ENCODE measurements at regions not wholly inside any gene's neighbourhood (a gene's known extent, or its start where the extent isn't known, plus 50 kb on each side); places are given as distances from the start of the nearest gene placed in this dataset.
"Not testable (repeated sequence)": the region's sequence is repeated elsewhere in the genome, so short reads cannot be mapped to it uniquely, and the experiment has no call there.

DNA sequence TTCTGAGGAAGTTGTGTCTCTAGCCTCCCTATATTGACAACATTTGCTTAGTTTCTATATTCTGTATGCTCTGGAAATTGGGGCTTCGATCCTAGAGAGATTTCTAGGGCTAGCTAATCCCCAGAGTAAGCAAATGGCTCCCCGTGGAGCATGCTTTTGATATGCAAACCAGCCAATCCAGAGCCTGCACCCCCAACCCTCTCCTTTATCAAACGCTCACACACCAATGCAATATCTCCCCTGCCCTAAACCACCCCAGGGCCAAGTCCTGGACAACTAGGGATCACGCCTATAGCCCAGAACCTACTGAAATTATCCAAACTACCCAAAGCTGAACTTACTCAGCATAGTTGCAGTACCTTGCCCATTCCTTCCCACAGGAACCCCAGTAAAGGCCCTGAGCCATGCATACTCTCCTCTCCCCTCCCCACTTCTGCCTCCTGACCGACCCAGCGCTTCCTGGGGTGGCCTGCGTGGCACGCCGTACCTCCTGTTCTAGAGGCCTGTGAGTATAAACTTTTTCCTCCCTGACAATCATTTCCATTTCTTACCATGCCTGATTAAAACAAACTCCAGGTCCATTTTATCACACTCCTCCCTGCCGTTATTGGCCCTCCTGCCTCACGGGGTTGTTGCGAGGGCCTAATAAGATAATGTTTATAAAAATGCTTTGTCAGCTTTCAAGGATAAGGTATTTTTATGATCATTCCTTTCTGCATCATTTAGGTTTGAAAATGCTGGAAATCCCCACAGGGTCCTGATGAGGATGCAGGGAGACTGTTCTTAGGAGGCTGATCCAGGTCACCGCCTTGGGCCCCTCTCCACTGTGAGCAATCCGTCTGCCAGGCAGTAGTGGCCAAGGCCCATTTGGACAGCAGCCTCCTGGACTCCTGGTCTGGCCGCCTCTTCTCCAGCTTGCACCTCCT lies 102.7 kb downstream of the TENT5C start:
- DNase-seq, result no peak

DNA sequence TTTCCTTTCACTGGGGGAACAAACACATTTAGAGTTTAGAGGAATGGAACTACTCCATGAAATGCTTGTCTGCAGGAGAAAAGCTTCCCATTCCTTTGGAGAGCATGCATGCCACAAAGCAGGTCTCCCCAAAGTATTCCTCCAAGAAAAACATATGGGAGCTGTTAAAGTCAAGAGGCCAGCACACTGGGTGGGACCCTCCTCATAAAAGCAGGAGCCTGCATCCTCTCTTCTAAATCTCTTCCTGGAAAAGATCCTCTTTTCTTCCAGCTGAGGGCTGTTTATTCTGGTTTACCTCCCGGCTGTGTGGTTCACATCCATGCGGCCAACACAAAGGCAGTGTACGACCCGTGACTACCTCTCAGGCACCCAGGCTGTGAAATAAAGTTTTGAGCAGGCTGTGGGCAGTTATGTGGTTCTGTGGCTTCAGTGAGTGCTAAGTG lies 103.4 kb downstream of the TENT5C start:
- DNase-seq, result no peak

DNA sequence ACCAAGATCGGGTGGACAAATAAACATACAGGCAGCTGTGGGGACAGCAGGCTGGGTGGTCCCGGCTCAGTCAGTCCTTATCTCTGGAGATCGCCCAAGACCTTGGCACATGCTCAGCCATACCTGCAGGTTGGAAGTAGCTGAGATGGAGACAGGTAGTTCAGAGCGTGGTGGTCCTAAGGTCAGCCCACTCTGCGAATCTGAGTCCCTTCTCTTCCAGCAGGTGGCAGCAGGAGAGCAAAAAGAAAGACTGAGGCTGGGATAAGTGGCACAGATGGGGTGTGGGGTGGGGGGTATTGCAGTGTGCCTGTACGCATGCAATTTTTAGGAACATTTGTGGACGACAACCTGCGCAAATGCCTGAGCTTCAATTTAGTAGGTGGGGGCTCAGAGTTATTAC lies 104.9 kb downstream of the TENT5C start:
- DNase-seq, result no peak

DNA sequence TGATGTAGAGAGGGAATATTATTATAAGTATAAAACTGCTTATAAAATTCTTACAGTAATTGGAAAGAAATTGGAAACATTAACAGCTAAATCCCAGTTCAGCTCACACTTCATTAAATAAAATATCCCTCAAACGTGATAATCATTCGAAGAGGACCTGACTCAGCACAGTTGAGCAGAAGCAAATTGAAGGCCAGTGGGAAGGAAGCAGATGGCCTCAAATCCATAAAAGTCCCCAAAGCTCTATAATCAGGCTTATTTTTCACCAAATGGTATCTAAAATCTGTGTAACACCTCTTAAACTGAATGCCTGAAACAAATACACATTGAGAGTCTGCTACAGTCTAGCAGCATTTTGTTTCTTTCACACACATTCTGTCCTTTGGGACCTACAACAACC lies 106.8 kb downstream of the TENT5C start:
- DNase-seq, result no peak

DNA sequence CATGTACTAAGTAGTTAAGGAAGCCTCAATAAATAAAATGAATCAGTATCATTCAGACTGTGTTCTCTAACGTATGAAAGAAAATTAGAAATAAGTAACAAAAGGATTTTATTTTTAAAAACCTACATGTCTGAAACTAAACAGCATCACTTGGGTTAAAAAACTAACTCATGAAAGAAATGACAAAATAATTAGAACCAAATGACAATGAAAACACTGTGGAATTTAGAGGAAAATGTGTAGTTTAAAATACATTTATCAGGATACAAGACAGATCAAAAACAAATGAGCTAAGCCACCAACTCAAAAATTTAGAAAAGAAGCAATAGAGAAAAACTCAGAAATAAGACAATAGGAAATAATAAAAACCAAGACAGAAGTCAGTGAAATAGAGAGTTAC lies 108.7 kb downstream of the TENT5C start:
- no peak for DNase-seq

DNA sequence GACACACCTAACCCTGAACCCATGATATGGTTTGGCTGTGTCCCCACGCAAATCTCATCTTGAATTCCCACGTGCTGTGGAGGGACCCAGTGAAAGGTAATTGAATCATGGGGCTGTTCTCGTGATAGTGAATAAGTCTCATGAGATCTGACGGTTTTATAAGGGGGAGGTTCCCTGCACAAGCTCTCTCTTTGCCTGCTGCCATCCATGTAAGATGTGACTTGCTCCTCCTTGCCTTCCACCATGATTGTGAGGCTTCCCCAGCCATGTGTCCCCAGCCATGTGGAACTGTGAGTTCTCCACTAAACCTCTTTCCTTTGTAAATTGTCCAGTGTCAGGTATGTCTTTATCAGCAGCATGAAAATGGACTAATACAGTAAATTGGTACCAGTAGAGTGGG lies 110.2 kb downstream of the TENT5C start:
- DNase-seq, result not testable (repeated sequence)

DNA sequence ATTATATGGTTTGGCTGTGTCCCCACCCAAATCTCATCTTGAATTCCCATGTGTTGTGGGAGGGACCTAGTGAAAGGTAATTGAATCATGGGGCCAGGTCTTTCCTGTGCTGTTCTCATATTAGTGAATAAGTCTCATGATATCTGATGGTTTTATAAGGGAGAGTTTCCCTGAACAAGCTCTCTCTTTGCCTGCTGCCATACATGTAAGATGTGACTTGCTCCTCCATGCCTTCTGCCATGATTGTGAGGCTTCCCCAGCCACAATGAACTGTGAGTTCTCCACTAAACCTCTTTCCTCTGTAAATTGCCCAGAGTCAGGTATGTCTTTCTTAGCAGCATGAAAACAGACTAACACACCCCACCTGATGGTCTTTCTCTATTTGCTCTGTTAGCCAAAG lies 112.1 kb downstream of the TENT5C start:
- not testable (repeated sequence) for DNase-seq

DNA sequence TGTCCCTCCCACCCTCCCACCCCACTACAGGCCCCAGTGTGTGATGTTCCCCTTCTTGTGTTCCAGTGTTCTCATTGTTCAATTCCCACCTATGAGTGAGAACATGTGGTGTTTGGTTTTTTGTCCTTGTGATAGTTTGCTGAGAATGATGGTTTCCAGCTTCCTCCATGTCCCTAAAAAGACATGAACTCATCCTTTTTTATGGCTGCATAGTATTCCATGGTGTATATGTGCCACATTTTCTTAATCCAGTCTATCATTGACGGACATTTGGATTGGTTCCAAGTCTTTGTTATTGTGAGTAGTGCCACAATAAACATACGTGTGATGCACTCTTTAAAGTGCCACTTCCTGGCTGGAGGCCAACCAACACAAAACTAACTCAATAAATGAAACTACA lies 112.7 kb downstream of the TENT5C start:
- not testable (repeated sequence) for DNase-seq

DNA sequence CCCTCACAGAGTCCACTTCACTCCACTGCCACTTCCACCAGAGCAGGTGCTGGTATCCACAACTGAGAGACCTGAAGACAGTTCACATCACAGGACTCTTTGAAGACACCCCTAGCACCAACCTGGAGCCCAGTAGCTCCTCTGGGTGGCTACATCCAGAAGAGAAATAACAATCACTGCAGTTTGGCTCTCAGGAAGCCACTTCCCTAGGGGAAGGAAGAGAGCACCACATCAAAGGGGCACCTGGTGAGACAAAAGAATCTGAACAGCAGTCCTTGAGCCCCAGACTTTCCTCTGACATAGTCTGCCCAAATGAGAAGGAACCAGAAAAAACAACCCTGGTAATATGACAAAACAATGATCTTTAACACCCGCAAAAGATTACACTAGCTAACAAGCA lies 113.2 kb downstream of the TENT5C start:
- peak in 1 of 2 donors; percentile 26 for DNase-seq

DNA sequence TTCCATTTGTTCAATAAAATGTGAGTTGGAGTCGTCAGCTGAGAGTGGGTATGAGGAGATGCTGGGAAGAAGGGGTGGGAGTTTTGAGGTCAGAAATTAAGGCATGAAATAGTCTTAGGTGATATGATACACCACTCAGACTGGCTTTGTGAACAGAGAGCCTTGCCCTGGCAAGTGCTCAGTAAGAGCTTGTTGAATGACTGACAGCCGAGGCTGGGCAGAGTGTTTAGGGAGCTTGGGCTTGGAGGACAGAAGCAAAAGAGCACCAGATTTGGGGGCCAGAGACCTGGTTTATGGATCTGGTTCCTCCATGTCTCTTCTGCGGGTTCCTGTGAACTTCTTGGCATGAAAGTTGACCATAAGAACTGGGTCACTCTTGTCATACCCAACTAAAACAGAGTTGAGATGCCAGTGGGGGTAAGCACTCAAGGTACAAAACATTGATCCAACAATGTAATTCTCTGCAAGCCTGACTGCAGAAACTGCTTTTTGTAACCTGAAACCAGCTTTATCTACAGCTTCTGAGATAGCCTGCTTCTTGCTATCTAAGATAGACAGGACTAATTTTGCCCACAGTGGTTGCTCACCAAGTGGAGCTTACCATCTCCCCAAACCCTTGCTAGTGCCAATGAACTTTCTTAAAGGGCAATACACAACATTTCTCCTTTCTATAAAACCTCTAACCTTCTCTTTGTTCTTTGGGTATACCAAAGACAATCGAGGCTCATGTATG lies 126.4 kb downstream of the TENT5C start:
- DNase-seq, result no peak

DNA sequence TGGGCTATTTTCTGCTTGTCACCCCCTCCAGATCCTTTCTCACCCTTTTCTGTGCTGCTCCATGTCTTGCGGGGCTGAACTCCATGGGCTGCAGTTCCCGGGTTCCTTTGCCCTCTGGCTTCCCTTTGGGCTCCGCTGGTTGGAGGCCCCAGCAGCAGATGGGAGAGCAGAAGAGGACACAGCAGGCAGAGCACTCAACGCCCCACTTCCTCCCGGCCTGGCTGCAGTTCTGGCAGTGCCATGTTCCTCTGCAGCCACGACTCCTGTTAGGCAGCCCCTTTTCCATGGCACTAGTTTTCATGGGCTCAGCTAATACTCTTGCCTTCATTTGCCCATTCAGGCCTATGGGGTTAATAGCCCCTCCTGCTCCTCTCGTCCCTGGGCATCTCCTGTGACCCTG lies 127.1 kb downstream of the TENT5C start:
- DNase-seq, result no peak

DNA sequence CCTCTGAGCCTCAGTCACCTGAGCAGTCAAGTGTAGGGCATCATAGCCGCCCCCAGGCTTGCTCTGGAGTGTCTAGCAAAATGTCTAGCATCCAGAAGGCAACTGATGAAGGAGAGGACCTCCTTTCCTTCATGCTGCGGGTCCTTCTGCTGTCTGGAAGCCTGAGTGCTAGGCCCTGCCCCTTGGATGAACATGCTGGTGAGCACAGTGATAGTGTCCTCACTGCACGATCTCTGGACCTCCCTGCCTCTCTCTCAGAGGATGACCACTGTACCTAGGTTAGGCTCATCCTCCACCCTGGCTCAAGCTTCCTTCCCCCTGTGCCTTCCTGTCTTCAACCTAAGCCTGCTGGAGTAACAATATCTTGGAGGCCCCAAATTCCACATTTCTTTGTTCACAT lies 128.6 kb downstream of the TENT5C start:
- no peak for DNase-seq

DNA sequence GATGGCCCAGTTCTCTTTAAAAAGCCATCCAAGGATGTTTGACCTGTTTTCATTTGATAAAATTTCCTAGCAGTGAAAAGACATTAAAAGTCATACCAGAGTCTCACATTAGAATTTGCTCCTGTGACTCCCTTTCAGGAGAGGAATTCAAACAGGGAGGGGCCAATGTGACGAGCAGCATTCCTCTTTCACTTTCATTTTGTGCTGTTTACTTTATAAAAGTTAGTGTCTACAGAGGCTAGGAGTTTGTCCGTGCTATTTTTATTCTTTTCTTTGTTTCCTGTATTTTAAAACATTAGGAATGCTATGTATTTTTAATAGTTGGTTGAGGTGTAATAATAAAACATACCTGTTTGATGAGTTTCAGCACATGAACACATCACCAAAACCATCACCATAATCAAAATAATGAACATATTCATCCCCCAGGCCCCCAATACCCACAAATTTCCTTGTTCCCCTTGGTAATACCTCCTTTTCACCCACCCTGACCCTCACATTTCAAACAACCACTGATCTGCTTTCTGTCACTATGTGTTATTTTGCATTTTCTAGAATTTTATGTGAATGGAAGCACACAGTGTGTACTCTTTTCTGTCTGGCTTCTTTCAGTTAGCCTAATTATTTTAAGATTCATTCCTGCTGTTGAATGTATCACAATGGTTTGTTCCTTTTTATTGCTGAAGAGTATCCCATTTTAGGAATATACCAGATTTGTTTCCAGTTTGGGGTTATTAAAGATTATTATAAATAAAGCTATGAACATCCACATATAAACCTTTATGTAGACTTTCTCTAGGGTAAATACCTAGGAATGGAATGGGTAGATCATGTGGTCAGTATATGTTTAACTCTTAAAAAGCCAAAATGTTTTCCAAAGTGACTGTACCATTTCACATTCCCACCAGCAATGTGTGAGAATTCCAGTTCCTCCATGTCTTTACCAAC lies 129.5 kb downstream of the TENT5C start:
- peak; percentile 20 to 66 for DNase-seq

DNA sequence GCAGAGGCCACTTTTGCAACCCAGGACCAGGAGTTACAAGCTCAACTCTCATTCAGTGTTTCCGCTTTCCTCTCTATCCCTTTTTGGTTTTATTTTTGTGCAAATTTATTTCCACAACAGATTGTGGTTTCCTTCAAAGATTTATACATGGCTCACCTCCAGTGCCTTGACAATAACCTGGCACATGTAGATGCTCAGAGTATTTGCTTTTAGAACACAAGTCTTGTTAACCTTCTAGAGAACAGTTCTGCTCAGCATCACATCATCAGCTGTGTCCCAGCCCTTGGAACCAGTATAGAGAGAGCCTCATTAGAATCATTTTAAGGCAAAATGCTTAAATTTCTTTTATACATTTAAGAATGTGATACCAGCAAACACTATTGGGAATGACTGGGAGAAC lies 133.7 kb downstream of the TENT5C start:
- no peak for DNase-seq

DNA sequence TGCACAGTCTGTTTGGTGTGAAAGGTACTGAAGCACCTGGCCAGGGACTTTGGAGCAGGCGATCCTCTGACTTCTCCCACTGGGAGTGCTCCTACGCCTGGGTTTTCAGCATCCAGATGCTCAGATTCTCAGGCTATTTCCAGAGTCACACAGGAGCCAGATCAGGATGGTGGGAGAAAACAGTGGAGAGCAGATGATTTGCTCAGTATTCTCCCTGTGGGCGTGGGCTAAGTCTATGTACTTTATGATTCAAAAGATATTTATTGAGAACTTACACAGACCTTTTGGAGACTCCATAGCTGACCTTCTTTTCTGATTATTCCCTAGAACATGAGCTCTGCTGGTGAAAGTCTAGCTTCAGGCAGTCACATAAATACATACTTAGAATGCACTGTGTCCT lies 134.6 kb downstream of the TENT5C start:
- DNase-seq, result no peak

DNA sequence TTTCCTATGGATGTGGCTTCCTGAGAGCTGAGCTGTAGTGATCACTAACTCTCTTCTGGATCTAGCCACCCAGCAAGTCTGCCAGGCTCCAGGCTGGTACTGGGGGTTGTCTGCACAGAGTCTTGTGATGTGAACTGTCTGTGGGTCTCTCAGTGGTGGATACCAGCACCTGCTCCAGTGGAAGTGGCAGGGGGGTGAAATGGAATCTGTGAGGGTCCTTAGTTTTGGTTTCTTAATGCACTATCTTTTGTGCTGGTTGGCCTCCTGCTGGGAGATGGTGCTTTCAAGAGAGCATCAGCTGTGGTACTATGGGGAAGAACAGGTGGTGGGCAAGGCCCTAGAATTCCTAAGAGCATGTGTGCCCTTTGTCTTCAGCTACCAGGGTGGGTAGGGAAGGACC lies 140.7 kb downstream of the TENT5C start:
- DNase-seq, result not testable (repeated sequence)

DNA sequence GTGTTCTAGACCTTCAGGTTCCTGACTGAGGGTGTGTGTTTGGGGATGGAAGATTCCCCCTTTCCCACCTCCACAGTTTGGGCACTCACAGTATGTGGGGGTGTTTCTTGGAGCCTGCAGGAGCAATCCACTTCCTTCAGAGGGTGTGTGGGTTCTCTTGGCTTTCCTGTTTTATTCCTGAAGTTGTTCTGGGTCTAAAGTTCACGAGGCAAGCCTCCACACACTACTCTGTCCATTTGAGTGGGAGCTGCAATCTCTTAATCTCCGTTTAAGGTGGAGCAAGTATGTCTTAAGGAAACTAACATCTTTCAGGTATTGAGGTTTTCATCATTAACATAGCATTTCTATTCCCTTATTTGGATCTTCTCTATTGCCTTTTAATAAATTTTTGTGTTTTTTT lies 141.8 kb downstream of the TENT5C start:
- DNase-seq, result no peak

DNA sequence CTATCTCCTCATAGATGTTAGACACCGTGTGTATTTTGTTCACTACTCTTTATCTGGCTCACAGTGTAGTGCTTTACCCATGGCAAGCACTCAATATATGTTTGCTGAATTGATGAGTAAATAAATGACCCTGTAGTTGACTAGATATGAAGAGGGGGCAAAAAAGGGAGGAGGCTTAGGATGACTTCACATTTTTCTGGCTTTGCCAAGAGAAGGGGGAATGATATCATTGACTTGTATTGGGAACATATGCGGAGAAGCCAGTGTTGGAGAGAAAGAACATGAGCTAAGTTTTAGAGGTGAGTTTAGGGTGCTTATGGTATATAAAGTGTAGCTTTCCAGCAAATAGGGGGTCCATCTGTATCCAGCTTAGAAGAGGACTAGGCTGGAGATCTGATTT lies 145.5 kb downstream of the TENT5C start:
- DNase-seq, result no peak

DNA sequence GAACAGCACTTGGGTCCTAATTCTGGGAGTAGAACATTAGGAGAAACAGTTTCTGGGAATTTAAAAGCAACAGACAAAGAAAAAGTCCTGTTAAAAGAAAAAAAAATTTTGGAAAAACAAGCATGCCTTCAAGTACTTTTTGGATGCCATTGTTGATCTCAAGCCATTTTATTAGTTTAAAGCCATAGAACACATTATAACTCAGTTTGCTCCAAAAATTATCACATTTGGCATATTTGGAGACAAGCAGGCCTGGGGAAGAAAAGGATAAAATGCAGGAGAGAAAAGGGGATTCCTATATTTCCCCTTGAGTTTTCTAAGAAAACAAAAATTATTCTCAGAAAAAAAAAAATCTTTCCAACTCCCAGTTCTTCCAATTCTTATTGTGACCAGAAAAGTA lies 146.8 kb downstream of the TENT5C start:
- DNase-seq, result no peak

DNA sequence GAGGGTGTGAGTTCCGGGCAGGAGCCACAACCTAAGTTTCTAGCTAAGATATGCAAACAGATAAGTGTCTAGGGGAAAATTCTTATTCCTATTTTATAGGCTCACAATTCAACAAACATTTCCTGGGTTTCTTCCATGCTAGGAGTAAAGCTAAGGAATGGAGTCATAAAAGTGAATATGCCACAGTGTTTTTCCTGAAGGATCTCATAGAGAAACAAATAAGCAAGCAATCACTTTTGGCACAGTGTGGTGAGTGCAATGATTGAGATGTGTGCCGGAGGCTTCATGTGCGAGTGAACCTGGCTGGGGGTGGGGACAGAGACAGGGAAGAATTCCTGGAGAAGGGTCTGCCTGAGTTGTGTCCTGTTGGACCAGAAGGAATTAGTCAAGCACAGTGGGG lies 147.4 kb downstream of the TENT5C start:
- DNase-seq, result no peak

DNA sequence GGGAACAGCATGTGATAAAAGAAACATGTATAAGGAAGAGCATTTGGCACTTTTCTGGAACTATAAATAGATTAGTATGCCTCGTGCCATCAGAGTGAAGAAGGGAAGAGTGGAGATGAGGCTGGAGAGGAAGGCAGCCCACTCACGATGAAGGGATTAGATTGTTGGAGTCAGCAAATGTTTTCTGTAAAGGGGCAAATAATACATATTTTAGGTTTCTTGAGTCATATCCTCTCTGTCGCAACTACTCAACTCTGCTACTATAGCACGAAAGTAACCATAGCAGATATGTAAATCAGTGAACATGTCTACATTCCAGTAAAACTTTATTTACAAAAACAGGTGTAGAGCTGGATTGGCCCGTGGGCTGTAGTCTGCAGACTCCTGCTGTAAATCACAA lies 147.8 kb downstream of the TENT5C start:
- no peak for DNase-seq

DNA sequence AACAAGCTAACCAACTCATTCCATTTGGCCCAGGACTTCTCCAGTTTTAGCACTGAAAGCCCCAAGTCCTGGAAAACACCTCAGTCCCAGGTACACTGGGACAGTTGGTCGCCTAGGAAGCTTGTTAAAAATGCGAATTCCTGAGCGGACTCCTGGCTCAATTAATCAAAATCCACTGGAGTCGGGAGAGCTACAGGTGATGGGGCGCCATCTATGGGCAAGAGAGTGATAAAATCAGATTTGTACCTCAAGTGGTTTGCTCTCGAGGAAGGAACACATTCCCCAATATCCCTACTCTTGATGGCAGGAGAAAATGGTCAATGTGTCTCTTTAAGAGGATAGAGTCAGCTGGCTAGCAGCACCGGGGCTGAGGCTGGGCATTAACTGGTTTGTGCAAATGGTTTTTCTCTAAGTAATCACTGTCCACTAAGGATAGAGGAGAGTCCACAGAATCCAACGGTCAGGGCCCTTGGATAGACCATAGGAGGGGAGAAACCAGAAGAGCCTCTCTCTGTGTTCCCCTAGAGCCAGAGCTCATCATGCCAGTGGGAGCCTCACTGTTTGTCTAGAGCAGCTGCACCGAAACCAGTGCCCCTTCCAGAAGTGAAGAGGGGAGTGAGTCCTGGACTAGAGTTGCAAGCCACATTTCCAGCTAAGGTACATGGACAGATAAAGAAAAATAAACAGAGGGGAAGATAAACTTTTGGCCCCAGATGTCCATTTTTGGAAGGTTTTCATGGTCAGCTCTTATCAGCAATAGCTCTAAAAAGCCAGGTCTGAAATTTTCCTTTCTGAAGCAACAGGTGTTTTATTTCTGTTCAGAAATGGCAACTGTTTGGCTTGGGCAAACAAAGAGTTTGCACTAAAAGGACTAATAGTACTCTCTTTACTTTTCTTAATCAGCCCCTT lies 148.5 kb downstream of the TENT5C start:
- peak; percentile 47 to 65 for DNase-seq
